Esophagus muscularis mucosa (tissue), 4 donors: ENCODE measurements at regions not wholly inside any gene's neighbourhood (a gene's known extent, or its start where the extent isn't known, plus 50 kb on each side); places are given as distances from the start of the nearest gene placed in this dataset.

Experiments used
- CTCF ChIP-seq, 3 experiments: fragments of 200-600 bp in 2 of 3; fragments of 450-650 bp in 1 of 3; sonication (generic) in 2 of 3; IDR thresholded peaks; one replicate each; pipeline ENCODE4 v1.5.1; 2017 to 2019; ENCODE audit warnings: antibody characterized with exemption in 3 of 3, mild to moderate bottlenecking in 2 of 3, moderate library complexity in 1 of 3
- EP300 ChIP-seq: sonication (generic); formaldehyde crosslinking; IDR thresholded peaks from one replicate; pipeline ENCODE4 v1.6.1; 2017; ENCODE audit warnings: antibody characterized with exemption
- POLR2A ChIP-seq: fragments of 450-650 bp; IDR thresholded peaks from one replicate; pipeline ENCODE4 v1.6.1; 2017; ENCODE audit warnings: antibody characterized with exemption, moderate library complexity, mild to moderate bottlenecking, low read depth

- TF ChIP-seq CTCF (IDR thresholded peaks at IDR 0.05) (no peak), EP300 (no peak), POLR2A (no peak)
These were observed 59.3 kb upstream of the RPS6KA2 start for GRCh38 chr6:166686317-166686716.
